ENCODE measurements at regions not wholly inside any gene's neighbourhood (a gene's known extent, or its start where the extent isn't known, plus 50 kb on each side); places are given as distances from the start of the nearest gene placed in this dataset.

GRCh38 chr5:90201923-90202322 lies 207.6 kb downstream of the CETN3 start:
- TF ChIP-seq CTCF (conservative IDR thresholded peaks at IDR 0.05; ENCODE audit: low read depth, low read length): no peak
- no peak overlapping the region for H3K4me3 ChIP-seq (ENCODE audit: low read length)
- DNase-seq (ENCODE audit: low read depth): peak; percentile 71

DNA sequence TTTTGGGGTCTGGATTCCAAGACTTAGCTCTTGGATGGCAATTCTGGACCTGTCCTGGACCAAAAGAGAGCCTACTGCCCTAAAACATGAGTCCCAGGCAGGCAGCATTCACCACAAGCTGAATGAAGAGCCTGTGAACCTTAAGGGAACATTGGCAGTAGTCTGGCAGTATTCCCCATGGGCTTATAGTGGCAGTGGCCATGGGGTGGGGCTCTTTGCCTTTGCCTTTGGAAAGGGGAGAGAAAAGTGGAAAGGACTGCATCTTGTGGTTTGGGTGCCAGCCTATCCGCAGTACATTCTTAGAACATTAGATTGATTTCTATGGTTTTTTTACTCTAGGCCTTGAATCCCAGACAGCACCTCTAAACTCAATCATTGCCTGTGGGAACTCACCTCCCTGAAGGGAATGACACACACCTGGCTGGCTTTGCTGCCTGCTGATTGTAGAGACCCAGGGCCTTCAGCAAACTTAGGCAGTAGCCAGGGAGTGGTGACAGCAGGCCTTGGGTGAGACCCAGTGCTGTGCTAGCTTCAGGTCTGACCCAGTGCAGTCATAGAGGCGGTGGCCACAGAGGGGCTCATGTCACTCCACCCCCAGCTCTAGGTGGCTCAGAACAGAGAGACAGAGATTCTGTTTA lies 216.3 kb downstream of the CETN3 start:
- no peak for DNase-seq (ENCODE audit: low read depth)
- TF ChIP-seq CTCF (conservative IDR thresholded peaks at IDR 0.05; ENCODE audit: low read depth, low read length): no peak
- H3K4me3 ChIP-seq (ENCODE audit: low read length): no peak overlapping the region

- H3K4me3 ChIP-seq (ENCODE audit: low read length): no peak overlapping the region
- no peak for TF ChIP-seq CTCF (conservative IDR thresholded peaks at IDR 0.05; ENCODE audit: low read depth, low read length)
- no peak for DNase-seq (ENCODE audit: low read depth)
Observed at GRCh38 chr5:90191352-90192045, 218.1 kb downstream of the CETN3 start.

DNA sequence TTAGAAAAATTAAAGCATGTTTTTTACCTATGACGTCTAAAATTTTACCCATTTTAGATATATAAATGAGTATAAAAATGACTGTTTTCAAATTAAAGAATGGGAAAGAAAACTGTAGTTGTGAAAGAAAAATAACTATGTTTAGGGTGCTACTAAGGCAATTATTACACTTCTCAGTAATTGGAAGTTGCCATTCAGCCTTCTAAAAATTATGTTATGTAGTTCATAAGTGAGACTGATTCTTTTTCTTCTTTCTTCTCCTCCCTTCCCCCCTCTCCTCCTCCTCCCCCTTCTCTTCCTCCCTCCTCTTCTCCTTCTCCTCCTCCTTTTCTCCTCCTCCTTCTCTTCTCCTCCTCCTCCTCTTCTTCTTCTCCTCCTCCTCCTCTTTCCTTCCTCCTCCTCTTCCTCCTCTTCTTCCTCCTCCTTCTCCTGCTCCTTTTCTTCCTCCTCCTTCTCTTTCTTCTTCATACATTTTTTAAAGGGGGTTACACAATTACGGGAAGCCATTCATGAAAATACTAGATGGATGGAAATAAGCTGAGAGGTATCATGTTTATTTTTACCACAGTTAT lies 223.6 kb downstream of the CETN3 start:
- DNase-seq (ENCODE audit: low read depth): no peak
- no peak for TF ChIP-seq CTCF (conservative IDR thresholded peaks at IDR 0.05; ENCODE audit: low read depth, low read length)
- H3K4me3 ChIP-seq (ENCODE audit: low read length): no peak overlapping the region

- no peak overlapping the region for H3K4me3 ChIP-seq (ENCODE audit: low read length)
- no peak for DNase-seq (ENCODE audit: low read depth)
- TF ChIP-seq CTCF (conservative IDR thresholded peaks at IDR 0.05; ENCODE audit: low read depth, low read length): no peak
Observed at GRCh38 chr5:90184764-90185163, 224.8 kb downstream of the CETN3 start.

- no peak for TF ChIP-seq CTCF (conservative IDR thresholded peaks at IDR 0.05; ENCODE audit: low read depth, low read length)
- no peak for DNase-seq (ENCODE audit: low read depth)
- no peak overlapping the region for H3K4me3 ChIP-seq (ENCODE audit: low read length)
Observed at GRCh38 chr5:90182726-90183125, 226.8 kb downstream of the CETN3 start.

GRCh38 chr5:90174236-90174635 lies 235.3 kb downstream of the CETN3 start:
- H3K4me3 ChIP-seq (ENCODE audit: low read length): no peak overlapping the region
- no peak for TF ChIP-seq CTCF (conservative IDR thresholded peaks at IDR 0.05; ENCODE audit: low read depth, low read length)
- DNase-seq (ENCODE audit: low read depth): no peak

Data from retinal pigment epithelial cell (primary cell).